Activated T-helper 17 cell treated with anti-CD3 and anti-CD28 coated beads, Interleukin-2, amount 50 U/mL, for 72 hours (primary cell): ENCODE measurements at regions not wholly inside any gene's neighbourhood (a gene's known extent, or its start where the extent isn't known, plus 50 kb on each side); places are given as distances from the start of the nearest gene placed in this dataset.

ENCODE experiments used
- ATAC-seq: fragments of 150-1000 bp; cut with Tn5 transposase; replicated peaks from 2 replicates; pipeline ENCODE4 v1.10.0; 2021; ENCODE audit warnings: mild to moderate bottlenecking, moderate library complexity
- H3K27ac Mint-ChIP-seq: one replicate; pipeline ENCODE4 v1.8.0; 2022; ENCODE audit warnings: mixed read lengths
- H3K27me3 Mint-ChIP-seq: one replicate; pipeline ENCODE4 v1.8.0; 2022; ENCODE audit warnings: mixed read lengths
- H3K36me3 Mint-ChIP-seq: one replicate; pipeline ENCODE4 v1.8.0; 2022; ENCODE audit warnings: low read depth, mild to moderate bottlenecking, mixed read lengths
- H3K4me1 Mint-ChIP-seq: one replicate; pipeline ENCODE4 v1.8.0; 2022; ENCODE audit warnings: mixed read lengths
- H3K4me3 Mint-ChIP-seq: one replicate; pipeline ENCODE4 v1.8.0; 2022; ENCODE audit warnings: mild to moderate bottlenecking, mixed read lengths
- H3K9me3 Mint-ChIP-seq: one replicate; pipeline ENCODE4 v1.8.0; 2022; ENCODE audit warnings: mixed read lengths

DNA sequence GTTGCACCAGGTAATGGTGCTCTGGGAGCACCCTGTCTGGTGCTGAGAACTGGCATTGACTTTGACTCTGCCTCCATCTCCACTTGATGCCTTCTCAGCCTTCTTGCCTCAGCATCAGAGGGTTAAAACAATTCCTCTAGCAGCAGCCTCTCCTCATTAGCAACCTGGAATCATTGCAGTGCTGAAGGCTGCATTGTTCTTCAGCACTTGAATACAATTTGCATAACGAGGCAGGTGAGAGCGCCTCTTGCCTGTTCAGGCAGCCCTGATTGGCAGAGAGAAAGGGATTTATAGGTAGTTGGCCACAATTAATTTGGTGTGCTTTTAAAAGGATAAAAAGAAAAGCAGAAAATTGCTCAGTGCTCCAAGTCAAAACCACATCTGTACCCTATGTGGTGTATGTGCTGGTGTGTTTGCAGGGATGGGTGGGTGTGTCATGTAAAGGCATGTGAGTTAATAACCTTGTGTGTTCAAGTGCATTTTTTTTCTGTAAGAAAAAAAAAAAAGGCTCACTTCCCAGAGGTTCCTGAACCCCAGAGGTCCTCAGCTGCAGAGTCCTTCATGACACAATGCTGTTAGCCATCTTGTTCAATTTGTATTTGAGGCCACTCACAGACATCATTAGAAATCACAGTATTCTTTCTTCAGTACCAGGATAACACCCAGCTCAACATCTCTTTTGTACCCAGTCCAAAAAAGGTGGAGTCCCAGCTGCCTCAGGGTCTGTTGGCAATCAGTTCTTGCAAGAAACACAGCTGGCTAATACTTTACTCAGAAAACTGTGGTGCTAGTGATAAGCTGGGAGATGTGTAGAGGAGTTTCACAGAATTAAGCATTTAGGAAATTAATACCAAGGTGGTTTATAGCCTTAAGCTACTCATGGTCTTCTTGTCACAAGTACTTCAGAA lies 385.6 kb downstream of the GRIN2B start:
- ATAC-seq: no peak
- Mint-ChIP-seq H3K4me3 (no peak overlapping the region), H3K36me3 (no peaks in the 10 kb centered on the region), H3K27me3 (no peaks in the 10 kb centered on the region), H3K4me1 (no peaks in the 10 kb centered on the region), H3K9me3 (no peaks in the 10 kb centered on the region), H3K27ac (no peak overlapping the region)

DNA sequence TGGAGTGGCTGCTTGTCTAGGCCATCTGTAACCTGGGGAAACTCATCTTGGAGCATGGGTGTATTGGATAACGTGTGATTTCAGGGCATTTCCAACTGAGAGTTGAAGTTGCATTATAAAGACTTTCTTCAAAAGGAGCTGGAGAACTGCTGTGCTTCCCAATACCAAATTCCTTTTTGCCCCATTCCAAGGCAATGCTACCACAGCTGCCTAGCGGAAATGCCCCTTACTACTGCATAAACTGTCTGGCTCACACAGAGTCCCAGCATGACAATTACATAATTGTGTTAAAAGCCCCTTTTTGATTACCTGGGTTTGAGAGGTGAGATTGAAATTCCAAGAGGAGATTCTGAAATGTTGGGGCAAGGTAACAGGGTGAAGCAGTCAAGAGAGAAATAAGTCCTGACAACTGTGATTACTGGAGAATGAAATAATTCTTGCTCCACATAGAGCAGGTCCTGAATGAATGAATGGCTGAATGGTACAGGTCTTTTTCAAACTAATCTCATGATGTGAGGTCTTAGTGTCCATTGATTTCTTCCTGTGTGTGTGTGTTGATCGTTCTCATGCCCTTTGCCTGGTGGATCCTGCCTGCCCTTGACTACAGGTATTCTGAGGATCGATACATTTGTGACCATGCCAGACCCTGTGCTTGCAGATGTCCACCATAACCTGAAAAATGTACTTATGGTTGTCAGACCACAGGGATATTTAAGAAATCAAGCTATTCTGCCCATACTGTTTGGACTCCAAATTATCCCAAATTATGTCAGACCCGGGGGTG lies 386.5 kb downstream of the GRIN2B start:
- Mint-ChIP-seq H3K4me1 (no peaks in the 10 kb centered on the region), H3K36me3 (no peaks in the 10 kb centered on the region), H3K4me3 (no peak overlapping the region)

DNA sequence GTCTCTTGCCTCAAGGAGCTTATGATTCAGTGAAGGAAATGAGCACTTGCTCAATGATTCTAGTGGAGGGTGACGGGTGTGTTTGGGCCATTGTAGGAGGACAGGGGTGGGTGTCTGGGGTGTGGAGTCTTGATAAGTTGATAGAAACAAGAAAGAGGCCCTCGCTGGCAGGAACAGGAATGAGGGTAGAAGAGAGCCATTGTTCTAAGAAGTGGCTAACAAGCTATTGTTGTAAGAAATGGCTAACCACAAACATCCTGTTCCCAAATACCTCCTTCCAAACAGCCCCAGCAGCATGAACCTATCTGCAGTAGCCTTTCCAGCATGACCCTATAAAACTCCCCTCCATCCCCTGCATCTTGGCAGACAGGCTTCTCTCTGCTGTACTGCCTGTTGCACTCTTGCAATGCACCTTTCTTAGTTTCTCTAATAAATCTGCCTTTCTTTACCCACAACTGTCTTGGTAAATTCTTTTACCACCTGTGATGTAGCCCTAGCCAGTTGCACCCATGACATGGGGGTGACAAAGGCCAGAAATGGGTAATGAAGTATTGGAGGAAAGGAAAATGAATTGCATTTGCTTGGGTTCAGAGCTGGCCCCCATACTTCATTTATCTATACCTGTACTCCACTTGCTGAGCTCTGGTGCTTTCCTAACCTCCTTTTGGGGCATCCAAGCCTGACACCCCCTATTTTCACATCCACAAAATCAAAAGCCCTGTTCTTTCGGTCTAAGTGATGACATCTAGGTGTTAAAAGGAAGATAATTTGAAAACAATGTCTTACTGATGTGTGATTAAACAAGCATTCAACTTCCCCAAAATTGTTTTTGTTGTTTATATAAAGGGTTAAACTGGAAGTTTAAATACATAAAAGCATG lies 389.1 kb downstream of the GRIN2B start:
- Mint-ChIP-seq H3K9me3 (no peaks in the 10 kb centered on the region), H3K4me3 (no peak overlapping the region), H3K27me3 (peaks cover 5% of the 10 kb centered on the region), H3K27ac (no peak overlapping the region), H3K4me1 (no peaks in the 10 kb centered on the region), H3K36me3 (no peaks in the 10 kb centered on the region)
- no peak for ATAC-seq

More for the DNA sequence above, 386.5 kb downstream of the GRIN2B start:
- Mint-ChIP-seq H3K27me3 (no peaks in the 10 kb centered on the region), H3K27ac (no peak overlapping the region), H3K9me3 (no peaks in the 10 kb centered on the region)
- ATAC-seq: no peak

DNA sequence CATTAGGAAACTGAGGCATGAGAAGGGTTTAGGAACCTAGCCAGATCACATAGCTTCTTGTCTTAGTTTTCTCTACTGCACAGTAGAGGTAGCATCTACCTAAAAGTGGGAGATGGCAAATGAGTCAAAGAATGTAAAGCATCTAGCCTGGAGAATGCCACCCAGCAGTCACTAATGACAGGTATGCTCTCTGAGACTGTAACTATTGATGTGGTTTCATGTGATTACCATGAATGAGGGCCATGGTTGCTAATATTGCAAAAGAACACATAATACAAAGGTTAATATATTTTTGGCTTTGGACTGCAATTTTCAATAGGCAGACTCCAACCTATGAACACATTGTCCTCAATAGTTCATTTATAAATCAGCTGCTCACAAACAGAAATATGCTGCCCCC lies 389.9 kb downstream of the GRIN2B start:
- H3K4me3 Mint-ChIP-seq: no peak overlapping the region
- no peaks in the 10 kb centered on the region for H3K36me3 Mint-ChIP-seq
- no peak for ATAC-seq
- peaks cover 5% of the 10 kb centered on the region for H3K27me3 Mint-ChIP-seq
- no peaks in the 10 kb centered on the region for H3K9me3 Mint-ChIP-seq
- H3K27ac Mint-ChIP-seq: no peak overlapping the region
- no peaks in the 10 kb centered on the region for H3K4me1 Mint-ChIP-seq

DNA sequence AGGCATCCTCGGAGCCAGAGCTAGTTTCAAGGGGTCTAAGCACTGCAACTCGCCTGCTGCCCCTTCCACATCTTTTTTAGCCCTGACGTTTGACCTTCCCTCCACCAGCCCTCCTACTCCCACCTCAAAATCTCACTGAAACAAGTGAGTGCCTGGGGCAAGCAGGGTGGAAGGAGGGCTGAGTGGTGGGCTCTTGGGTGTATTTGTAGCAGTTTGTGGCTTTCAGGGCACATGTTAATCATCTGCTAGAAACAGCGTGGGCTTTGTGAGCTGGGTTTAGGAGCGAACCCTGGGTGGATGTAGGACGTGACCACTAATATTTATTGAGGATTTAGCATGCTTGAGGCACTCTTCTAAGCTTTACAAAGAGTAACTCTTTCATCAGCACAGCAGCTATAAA lies 390.3 kb downstream of the GRIN2B start:
- H3K36me3 Mint-ChIP-seq: no peaks in the 10 kb centered on the region
- no peaks in the 10 kb centered on the region for H3K4me1 Mint-ChIP-seq
- H3K9me3 Mint-ChIP-seq: no peaks in the 10 kb centered on the region
- peaks cover 5% of the 10 kb centered on the region for H3K27me3 Mint-ChIP-seq
- no peak for ATAC-seq
- H3K27ac Mint-ChIP-seq: no peak overlapping the region
- H3K4me3 Mint-ChIP-seq: no peak overlapping the region

DNA sequence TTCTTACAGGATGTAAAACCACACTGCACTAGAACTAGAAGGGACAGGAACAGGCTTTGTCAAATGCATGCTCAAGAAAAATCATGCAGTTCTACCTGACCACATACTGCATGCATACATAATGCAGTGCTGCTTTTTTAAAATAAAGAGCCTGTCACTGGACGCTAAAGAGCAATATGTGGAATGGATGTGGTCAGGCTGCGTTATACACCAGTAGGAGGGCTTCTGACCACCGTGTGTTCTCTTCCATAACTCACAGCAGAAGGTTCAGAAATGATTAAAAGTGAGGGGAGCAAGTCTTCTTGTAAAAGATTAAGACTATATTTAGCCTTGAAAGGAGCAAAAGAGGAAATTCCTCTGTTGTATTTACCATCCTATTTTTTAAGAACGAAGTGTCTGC lies 392.0 kb downstream of the EMP1 start:
- H3K27me3 Mint-ChIP-seq: peaks cover 5% of the 10 kb centered on the region
- H3K4me3 Mint-ChIP-seq: no peak overlapping the region
- no peaks in the 10 kb centered on the region for H3K4me1 Mint-ChIP-seq
- no peaks in the 10 kb centered on the region for H3K9me3 Mint-ChIP-seq
- no peaks in the 10 kb centered on the region for H3K36me3 Mint-ChIP-seq
- ATAC-seq: no peak
- H3K27ac Mint-ChIP-seq: no peak overlapping the region

DNA sequence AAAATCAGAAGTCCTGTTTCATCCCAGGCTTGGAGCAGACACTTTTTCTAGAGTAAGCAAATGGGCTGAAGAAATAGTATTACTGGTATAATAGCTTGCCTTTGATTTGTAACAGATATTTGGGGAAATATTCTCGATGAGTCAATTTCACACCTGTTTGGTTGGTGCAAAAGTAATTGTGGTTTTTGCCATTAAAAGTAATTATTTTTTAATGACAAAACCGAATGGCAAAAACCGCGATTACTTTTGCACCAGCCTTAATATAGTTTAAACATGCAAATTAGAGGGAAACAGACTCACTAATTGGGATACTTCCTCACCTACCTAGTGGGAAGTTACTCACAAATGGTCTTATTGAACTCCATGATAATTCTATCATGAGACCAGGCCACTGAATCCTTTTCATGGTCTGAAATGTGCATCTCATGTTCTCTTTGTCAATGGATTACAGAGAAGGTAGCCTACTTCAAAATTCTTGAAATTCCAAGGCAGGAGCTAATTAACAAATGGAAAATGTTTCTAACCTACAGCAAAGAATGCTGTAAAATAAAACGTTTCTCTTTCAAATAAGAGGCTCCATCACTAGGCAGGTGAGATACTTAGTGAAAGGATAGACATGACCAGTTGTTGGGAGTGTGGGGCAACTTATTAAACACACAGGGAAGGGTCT lies 391.3 kb downstream of the EMP1 start:
- Mint-ChIP-seq H3K36me3 (no peaks in the 10 kb centered on the region), H3K27ac (no peak overlapping the region), H3K4me1 (no peaks in the 10 kb centered on the region), H3K4me3 (no peak overlapping the region), H3K27me3 (peaks cover 5% of the 10 kb centered on the region), H3K9me3 (no peaks in the 10 kb centered on the region)
- no peak for ATAC-seq

DNA sequence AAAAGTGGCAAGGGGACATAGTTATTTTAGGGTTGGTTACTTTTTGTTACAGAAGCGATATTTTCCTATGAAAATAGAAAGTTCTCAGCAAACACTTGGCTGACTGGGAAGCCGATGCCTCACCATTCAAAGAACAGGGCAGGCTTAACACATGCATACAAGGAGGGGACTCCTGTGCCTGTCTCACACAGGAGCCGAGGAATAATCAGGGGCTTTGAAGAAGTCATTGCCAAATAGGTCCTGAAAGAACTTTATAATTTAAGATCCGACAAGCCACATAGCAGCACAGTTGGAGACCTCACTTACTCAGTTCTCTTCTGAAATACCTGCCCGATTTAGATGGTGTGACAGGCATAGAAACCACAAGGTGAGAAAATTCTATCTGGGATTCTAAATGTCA lies 389.8 kb downstream of the EMP1 start:
- H3K36me3 Mint-ChIP-seq: no peaks in the 10 kb centered on the region
- no peak for ATAC-seq
- no peak overlapping the region for H3K4me3 Mint-ChIP-seq
- H3K27me3 Mint-ChIP-seq: peaks cover 5% of the 10 kb centered on the region
- no peak overlapping the region for H3K27ac Mint-ChIP-seq
- no peaks in the 10 kb centered on the region for H3K4me1 Mint-ChIP-seq
- H3K9me3 Mint-ChIP-seq: no peaks in the 10 kb centered on the region

DNA sequence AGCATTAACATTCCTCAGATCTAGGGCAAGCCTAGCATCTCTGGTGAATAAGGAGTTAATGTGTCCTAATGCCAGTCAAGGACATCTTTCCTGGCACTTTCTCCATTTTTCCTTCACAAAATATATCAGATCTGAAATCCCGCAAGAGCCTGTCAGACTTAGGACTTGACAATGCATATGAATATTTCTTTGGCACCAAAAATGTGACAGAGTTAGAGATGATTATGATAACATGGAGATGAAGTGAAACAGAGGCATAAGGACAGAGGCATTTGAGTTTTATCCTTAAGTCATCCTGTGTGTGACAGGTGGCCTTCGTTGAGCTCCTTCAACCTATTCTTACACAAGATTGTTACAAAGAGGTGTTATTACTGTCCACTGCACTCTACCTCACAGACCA lies 388.0 kb downstream of the EMP1 start:
- H3K4me3 Mint-ChIP-seq: no peak overlapping the region
- no peak overlapping the region for H3K27ac Mint-ChIP-seq
- no peaks in the 10 kb centered on the region for H3K4me1 Mint-ChIP-seq
- no peaks in the 10 kb centered on the region for H3K9me3 Mint-ChIP-seq
- no peaks in the 10 kb centered on the region for H3K36me3 Mint-ChIP-seq
- no peak for ATAC-seq
- peaks cover 11% of the 10 kb centered on the region for H3K27me3 Mint-ChIP-seq

DNA sequence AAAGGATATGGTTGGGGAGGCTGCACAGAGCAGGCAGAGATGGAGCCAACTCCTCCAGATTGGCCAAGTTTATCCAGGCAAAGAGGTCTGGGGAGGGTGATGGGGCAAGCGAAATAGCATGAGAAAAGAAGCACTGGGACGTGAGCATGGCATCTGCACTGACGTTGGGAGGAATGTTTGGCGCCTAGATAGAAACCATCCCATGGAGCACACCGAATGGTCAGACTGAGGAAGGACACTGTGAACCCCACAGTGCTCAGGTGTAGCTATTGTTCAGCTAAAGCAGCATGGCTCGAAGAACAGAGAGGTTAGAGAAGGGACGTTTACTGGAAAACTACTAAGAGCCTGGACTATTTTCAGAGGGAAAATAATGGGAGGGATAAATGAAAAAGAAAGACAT lies 387.1 kb downstream of the EMP1 start:
- Mint-ChIP-seq H3K27ac (no peak overlapping the region), H3K27me3 (peaks cover 11% of the 10 kb centered on the region), H3K4me1 (no peaks in the 10 kb centered on the region), H3K9me3 (no peaks in the 10 kb centered on the region), H3K36me3 (no peaks in the 10 kb centered on the region), H3K4me3 (no peak overlapping the region)
- no peak for ATAC-seq

DNA sequence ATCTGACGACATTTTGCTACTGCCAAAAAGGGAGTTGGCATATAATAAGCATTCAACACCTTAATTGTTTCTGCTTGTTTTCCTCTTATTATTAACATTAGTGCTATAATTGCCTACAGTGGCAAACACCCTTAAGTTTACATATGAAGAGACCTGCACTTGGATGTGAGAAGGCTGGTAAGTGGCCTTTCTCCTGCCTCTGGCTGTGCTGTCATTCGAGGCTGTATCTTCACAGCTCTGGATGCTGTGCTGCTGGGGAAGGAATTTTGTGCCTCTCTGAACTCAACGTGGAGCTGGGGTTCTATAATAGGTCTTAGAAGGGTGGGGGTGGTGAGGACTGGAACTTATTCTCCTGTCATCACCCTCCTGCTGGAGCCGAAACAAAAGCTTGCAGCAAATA lies 385.9 kb downstream of the EMP1 start:
- no peak overlapping the region for H3K27ac Mint-ChIP-seq
- no peak overlapping the region for H3K4me3 Mint-ChIP-seq
- H3K27me3 Mint-ChIP-seq: peaks cover 7% of the 10 kb centered on the region
- no peak for ATAC-seq
- H3K36me3 Mint-ChIP-seq: no peaks in the 10 kb centered on the region
- H3K4me1 Mint-ChIP-seq: no peaks in the 10 kb centered on the region
- H3K9me3 Mint-ChIP-seq: no peaks in the 10 kb centered on the region

DNA sequence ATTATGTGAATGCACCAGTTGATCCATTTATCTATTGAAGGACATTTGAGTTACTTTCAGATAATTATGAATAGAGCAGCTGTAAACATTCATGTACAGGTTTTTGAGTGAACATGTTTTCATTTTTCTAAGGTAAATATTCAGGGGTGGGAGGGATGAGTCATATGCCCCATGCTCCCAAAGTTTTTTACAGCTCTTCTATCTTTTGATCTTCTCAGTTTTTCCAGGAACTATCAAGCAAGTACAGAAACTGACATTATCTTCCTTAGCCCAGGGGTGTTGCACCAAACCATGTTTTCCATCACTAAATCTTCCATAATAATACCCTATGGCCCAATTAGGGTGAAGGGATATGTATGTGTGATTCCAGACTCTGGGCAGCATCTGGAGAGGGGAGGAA lies 384.5 kb downstream of the EMP1 start:
- no peak overlapping the region for H3K27ac Mint-ChIP-seq
- ATAC-seq: no peak
- no peaks in the 10 kb centered on the region for H3K9me3 Mint-ChIP-seq
- H3K36me3 Mint-ChIP-seq: no peaks in the 10 kb centered on the region
- H3K4me3 Mint-ChIP-seq: no peak overlapping the region
- H3K4me1 Mint-ChIP-seq: no peaks in the 10 kb centered on the region
- H3K27me3 Mint-ChIP-seq: peaks cover 7% of the 10 kb centered on the region

DNA sequence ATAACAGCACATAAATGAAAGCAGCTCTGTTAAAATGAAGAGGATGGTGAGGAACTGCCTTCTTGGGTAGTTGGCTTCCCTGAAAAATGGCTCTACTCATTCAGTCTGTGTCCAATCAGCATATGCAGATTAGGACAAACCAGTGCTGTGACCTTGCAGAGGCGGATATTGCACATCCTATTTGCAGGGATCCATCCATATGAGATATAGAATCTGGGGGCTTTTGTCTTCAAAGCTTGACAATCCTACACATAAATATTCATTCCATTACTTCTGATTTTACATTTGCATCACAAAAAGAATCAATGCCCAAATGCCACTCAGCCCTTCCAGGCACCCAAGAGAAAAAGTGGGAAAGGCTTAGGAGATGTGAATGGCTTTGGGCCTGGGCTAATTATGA lies 383.7 kb downstream of the EMP1 start:
- H3K27me3 Mint-ChIP-seq: peaks cover 7% of the 10 kb centered on the region

DNA sequence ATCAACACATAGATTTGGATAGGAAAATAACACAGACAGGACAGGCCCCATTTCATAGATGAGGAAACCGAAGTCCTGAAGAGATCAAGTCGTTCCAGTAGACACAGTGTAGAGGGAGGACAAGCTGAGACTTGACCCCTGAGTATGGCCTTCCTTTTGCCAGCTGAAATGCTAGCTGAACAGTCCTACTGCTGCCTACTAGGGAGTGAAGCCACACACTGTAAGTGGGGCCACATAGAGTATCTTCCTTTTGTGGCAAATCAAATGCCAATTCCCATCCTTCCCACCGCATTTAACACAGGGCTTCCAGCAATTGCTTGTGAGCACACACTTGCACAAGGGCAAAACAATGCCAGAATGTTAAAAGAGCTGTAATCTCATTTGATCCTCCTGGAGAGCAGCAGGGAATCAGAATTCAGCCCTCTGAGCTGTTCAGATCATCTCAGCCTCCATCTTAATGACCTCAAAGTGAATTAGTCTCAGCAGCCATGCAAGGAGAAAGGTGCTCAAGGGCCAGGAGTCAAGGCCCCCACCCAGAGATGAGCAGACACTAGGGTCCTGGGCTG lies 380.5 kb downstream of the EMP1 start:
- no peak for ATAC-seq
- Mint-ChIP-seq H3K9me3 (no peaks in the 10 kb centered on the region), H3K4me3 (no peak overlapping the region), H3K27me3 (peaks cover 7% of the 10 kb centered on the region), H3K27ac (no peak overlapping the region), H3K36me3 (no peaks in the 10 kb centered on the region), H3K4me1 (no peaks in the 10 kb centered on the region)

More for the DNA sequence above, 383.7 kb downstream of the EMP1 start:
- Mint-ChIP-seq H3K9me3 (no peaks in the 10 kb centered on the region), H3K4me1 (no peaks in the 10 kb centered on the region), H3K36me3 (no peaks in the 10 kb centered on the region), H3K4me3 (no peak overlapping the region), H3K27ac (no peak overlapping the region)
- no peak for ATAC-seq
